Vagina (tissue), 2 donors: ENCODE measurements at regions not wholly inside any gene's neighbourhood (a gene's known extent, or its start where the extent isn't known, plus 50 kb on each side); places are given as distances from the start of the nearest gene placed in this dataset.

Experiments used
- POLR2A ChIP-seq, 2 donors: fragments of 450-650 bp; IDR thresholded peaks; one replicate each; pipeline ENCODE4 v1.6.1; 2017; ENCODE audit warnings: antibody characterized with exemption in 2 of 2, mild to moderate bottlenecking in 2 of 2, moderate library complexity in 2 of 2
- POLR2AphosphoS5 ChIP-seq, 2 donors: sonication (generic); formaldehyde crosslinking; IDR thresholded peaks; one replicate each; pipeline ENCODE4 v1.9.0; 2017; ENCODE audit warnings: antibody characterized with exemption in 2 of 2, mild to moderate bottlenecking in 2 of 2, low read depth in 1 of 2; ENCODE audit not compliant: insufficient read depth in 1 of 2
- TF ChIP-seq, protein P1 (sequence below), 3 experiments: fragments of 450-650 bp in 2 of 3; fragments of 200-600 bp in 1 of 3; sonication (generic) in 1 of 3; IDR thresholded peaks; one replicate each; pipeline ENCODE4 v1.5.1; 2017 to 2019; ENCODE audit warnings: antibody characterized with exemption in 3 of 3, mild to moderate bottlenecking in 2 of 3, moderate library complexity in 2 of 3

DNA sequence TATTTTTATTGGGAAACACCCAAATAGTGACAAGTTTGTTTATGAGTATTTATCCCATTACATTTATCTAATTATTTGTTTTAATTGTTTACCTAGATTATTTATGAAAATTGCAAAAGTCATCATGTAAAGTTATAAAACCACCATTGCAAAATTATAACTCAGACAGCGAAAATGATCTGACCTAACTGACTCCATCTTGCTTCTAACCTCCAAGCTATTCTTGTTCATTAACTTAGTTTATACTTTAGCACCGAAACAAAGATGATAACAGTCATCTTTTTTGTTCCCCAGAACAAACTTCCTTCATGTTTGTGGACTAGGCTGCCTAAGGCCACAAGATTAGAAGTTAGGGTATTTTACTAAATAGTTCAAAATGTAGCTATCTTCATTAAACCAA, 190.8 kb downstream of the FASLG start:
- TF ChIP-seq, protein P1, sequence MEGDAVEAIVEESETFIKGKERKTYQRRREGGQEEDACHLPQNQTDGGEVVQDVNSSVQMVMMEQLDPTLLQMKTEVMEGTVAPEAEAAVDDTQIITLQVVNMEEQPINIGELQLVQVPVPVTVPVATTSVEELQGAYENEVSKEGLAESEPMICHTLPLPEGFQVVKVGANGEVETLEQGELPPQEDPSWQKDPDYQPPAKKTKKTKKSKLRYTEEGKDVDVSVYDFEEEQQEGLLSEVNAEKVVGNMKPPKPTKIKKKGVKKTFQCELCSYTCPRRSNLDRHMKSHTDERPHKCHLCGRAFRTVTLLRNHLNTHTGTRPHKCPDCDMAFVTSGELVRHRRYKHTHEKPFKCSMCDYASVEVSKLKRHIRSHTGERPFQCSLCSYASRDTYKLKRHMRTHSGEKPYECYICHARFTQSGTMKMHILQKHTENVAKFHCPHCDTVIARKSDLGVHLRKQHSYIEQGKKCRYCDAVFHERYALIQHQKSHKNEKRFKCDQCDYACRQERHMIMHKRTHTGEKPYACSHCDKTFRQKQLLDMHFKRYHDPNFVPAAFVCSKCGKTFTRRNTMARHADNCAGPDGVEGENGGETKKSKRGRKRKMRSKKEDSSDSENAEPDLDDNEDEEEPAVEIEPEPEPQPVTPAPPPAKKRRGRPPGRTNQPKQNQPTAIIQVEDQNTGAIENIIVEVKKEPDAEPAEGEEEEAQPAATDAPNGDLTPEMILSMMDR (IDR thresholded peaks at IDR 0.05): no peak
- TF ChIP-seq POLR2AphosphoS5 (IDR thresholded peaks at IDR 0.05; ENCODE audit: insufficient read depth in 1 of 2, low read depth in 1 of 2): no peak
- TF ChIP-seq POLR2A (IDR thresholded peaks at IDR 0.05): no peak
